ENCODE measurements at regions not wholly inside any gene's neighbourhood (a gene's known extent, or its start where the extent isn't known, plus 50 kb on each side); places are given as distances from the start of the nearest gene placed in this dataset.

DNA sequence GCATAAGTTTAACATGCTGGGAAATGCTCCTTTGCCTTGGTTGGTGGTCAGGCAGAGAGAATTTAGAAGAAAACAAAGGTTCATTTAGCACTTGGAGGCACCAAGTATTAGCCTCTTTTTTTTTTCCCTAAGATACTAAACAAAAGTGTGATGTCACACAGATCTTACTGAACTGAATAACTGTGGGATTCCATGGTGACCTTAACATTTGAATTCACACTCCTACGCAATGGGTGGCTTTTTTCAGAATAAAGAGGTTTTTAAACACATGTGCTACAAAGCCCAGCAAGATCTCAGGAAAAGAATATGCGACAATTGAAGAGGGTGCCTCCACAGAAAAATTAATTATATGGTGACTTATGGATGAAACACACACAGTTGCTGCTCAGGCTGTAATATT is 133.4 kb upstream of the ABCB5 start (continued):
- TF ChIP-seq, protein P1, sequence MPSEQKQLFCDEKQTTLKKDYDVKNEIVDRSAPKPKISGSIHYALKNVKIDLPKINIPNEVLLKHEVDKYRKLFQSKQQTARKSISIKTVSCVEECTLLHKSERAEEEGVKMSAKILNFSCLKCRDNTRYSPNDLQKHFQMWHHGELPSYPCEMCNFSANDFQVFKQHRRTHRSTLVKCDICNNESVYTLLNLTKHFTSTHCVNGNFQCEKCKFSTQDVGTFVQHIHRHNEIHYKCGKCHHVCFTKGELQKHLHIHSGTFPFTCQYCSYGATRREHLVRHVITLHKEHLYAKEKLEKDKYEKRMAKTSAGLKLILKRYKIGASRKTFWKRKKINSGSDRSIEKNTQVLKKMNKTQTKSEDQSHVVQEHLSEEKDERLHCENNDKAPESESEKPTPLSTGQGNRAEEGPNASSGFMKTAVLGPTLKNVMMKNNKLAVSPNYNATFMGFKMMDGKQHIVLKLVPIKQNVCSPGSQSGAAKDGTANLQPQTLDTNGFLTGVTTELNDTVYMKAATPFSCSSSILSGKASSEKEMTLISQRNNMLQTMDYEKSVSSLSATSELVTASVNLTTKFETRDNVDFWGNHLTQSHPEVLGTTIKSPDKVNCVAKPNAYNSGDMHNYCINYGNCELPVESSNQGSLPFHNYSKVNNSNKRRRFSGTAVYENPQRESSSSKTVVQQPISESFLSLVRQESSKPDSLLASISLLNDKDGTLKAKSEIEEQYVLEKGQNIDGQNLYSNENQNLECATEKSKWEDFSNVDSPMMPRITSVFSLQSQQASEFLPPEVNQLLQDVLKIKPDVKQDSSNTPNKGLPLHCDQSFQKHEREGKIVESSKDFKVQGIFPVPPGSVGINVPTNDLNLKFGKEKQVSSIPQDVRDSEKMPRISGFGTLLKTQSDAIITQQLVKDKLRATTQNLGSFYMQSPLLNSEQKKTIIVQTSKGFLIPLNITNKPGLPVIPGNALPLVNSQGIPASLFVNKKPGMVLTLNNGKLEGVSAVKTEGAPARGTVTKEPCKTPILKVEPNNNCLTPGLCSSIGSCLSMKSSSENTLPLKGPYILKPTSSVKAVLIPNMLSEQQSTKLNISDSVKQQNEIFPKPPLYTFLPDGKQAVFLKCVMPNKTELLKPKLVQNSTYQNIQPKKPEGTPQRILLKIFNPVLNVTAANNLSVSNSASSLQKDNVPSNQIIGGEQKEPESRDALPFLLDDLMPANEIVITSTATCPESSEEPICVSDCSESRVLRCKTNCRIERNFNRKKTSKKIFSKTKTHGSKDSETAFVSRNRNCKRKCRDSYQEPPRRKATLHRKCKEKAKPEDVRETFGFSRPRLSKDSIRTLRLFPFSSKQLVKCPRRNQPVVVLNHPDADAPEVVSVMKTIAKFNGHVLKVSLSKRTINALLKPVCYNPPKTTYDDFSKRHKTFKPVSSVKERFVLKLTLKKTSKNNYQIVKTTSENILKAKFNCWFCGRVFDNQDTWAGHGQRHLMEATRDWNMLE (tag by site-specific recombination; conservative IDR thresholded peaks at IDR 0.05; ENCODE audit: low read depth) = no peak

DNA sequence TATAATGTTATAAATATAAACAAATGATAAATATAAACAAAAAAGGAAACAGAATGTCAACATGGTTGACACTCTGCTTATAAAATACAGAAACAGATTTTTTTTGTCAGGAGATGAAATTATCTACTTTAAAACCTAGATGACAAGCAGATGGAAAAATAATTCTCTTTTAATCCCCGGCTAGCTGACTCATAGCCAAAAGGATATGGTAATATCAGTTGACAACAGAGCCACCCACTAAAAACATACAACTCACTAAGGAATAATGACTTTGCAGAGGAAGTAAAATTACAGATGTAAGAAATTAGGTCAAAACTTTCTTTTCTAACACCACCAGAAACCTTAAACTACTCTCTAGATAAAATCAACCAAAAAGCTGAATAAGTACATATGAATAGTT is 131.1 kb upstream of the ABCB5 start:
- Histone ChIP-seq H3K36me3 (ENCODE audit: control insufficient read depth in 2 of 2, insufficient read depth in 1 of 2, low read length in 2 of 2) (no peaks in the 10 kb centered on the region), H3K4me3 (ENCODE audit: low read depth, low read length) (no peak overlapping the region), H3K27ac (ENCODE audit: extremely low read depth, low read depth, low read length) (no peak overlapping the region), H3K9me3 (ENCODE audit: control insufficient read depth, insufficient read depth, low read depth, low read length) (no peaks in the 10 kb centered on the region), H3K4me1 (ENCODE audit: control insufficient read depth, insufficient read depth, low read length) (no peaks in the 10 kb centered on the region)
- POLR2A ChIA-PET = no interaction called here
- CTCF ChIA-PET = no interaction called here
- TF ChIP-seq, protein P2, sequence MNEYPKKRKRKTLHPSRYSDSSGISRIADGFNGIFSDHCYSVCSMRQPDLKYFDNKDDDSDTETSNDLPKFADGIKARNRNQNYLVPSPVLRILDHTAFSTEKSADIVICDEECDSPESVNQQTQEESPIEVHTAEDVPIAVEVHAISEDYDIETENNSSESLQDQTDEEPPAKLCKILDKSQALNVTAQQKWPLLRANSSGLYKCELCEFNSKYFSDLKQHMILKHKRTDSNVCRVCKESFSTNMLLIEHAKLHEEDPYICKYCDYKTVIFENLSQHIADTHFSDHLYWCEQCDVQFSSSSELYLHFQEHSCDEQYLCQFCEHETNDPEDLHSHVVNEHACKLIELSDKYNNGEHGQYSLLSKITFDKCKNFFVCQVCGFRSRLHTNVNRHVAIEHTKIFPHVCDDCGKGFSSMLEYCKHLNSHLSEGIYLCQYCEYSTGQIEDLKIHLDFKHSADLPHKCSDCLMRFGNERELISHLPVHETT (tag by site-specific recombination; IDR thresholded peaks at IDR 0.05) = no peak
- TF ChIP-seq ZNF791 (tag by site-specific recombination; IDR thresholded peaks at IDR 0.05) (no peak), HOXC10 (CRISPR knock-in tag; IDR thresholded peaks at IDR 0.05) (no peak), OSR2 (tag by site-specific recombination; IDR thresholded peaks at IDR 0.05) (no peak), ZNF571 (tag by site-specific recombination; IDR thresholded peaks at IDR 0.05) (no peak), ZNF341 (tag by site-specific recombination; IDR thresholded peaks at IDR 0.05; ENCODE audit: low read depth) (no peak), KLF9 (tag by site-specific recombination; IDR thresholded peaks at IDR 0.05; ENCODE audit: low read depth) (no peak), ZBTB20 (tag by site-specific recombination; IDR thresholded peaks at IDR 0.05) (no peak), ZNF394 (tag by site-specific recombination; IDR thresholded peaks at IDR 0.05; ENCODE audit: borderline replicate concordance) (no peak), ZNF670 (tag by site-specific recombination; IDR thresholded peaks at IDR 0.05; ENCODE audit: low read depth) (no peak), ZNF404 (tag by site-specific recombination; IDR thresholded peaks at IDR 0.05) (no peak), ZNF830 (tag by site-specific recombination; IDR thresholded peaks at IDR 0.05; ENCODE audit: low read depth) (no peak), SP3 (tag by site-specific recombination; IDR thresholded peaks at IDR 0.05) (no peak)
- TF ChIP-seq, protein P3, sequence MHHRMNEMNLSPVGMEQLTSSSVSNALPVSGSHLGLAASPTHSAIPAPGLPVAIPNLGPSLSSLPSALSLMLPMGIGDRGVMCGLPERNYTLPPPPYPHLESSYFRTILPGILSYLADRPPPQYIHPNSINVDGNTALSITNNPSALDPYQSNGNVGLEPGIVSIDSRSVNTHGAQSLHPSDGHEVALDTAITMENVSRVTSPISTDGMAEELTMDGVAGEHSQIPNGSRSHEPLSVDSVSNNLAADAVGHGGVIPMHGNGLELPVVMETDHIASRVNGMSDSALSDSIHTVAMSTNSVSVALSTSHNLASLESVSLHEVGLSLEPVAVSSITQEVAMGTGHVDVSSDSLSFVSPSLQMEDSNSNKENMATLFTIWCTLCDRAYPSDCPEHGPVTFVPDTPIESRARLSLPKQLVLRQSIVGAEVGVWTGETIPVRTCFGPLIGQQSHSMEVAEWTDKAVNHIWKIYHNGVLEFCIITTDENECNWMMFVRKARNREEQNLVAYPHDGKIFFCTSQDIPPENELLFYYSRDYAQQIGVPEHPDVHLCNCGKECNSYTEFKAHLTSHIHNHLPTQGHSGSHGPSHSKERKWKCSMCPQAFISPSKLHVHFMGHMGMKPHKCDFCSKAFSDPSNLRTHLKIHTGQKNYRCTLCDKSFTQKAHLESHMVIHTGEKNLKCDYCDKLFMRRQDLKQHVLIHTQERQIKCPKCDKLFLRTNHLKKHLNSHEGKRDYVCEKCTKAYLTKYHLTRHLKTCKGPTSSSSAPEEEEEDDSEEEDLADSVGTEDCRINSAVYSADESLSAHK (tag by site-specific recombination; IDR thresholded peaks at IDR 0.05) = no peak
- TF ChIP-seq, protein P4, sequence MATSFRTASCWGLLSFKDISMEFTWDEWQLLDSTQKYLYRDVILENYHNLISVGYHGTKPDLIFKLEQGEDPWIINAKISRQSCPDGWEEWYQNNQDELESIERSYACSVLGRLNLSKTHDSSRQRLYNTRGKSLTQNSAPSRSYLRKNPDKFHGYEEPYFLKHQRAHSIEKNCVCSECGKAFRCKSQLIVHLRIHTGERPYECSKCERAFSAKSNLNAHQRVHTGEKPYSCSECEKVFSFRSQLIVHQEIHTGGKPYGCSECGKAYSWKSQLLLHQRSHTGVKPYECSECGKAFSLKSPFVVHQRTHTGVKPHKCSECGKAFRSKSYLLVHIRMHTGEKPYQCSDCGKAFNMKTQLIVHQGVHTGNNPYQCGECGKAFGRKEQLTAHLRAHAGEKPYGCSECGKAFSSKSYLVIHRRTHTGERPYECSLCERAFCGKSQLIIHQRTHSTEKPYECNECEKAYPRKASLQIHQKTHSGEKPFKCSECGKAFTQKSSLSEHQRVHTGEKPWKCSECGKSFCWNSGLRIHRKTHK (tag by site-specific recombination; IDR thresholded peaks at IDR 0.05) = no peak
- TF ChIP-seq, protein P5, sequence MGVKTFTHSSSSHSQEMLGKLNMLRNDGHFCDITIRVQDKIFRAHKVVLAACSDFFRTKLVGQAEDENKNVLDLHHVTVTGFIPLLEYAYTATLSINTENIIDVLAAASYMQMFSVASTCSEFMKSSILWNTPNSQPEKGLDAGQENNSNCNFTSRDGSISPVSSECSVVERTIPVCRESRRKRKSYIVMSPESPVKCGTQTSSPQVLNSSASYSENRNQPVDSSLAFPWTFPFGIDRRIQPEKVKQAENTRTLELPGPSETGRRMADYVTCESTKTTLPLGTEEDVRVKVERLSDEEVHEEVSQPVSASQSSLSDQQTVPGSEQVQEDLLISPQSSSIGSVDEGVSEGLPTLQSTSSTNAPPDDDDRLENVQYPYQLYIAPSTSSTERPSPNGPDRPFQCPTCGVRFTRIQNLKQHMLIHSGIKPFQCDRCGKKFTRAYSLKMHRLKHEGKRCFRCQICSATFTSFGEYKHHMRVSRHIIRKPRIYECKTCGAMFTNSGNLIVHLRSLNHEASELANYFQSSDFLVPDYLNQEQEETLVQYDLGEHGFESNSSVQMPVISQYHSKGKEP (tag by site-specific recombination; IDR thresholded peaks at IDR 0.05) = no peak
- TF ChIP-seq, protein P6, sequence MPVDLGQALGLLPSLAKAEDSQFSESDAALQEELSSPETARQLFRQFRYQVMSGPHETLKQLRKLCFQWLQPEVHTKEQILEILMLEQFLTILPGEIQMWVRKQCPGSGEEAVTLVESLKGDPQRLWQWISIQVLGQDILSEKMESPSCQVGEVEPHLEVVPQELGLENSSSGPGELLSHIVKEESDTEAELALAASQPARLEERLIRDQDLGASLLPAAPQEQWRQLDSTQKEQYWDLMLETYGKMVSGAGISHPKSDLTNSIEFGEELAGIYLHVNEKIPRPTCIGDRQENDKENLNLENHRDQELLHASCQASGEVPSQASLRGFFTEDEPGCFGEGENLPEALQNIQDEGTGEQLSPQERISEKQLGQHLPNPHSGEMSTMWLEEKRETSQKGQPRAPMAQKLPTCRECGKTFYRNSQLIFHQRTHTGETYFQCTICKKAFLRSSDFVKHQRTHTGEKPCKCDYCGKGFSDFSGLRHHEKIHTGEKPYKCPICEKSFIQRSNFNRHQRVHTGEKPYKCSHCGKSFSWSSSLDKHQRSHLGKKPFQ (tag by site-specific recombination; IDR thresholded peaks at IDR 0.05) = no peak
- TF ChIP-seq, protein P7, sequence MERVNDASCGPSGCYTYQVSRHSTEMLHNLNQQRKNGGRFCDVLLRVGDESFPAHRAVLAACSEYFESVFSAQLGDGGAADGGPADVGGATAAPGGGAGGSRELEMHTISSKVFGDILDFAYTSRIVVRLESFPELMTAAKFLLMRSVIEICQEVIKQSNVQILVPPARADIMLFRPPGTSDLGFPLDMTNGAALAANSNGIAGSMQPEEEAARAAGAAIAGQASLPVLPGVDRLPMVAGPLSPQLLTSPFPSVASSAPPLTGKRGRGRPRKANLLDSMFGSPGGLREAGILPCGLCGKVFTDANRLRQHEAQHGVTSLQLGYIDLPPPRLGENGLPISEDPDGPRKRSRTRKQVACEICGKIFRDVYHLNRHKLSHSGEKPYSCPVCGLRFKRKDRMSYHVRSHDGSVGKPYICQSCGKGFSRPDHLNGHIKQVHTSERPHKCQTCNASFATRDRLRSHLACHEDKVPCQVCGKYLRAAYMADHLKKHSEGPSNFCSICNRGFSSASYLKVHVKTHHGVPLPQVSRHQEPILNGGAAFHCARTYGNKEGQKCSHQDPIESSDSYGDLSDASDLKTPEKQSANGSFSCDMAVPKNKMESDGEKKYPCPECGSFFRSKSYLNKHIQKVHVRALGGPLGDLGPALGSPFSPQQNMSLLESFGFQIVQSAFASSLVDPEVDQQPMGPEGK (tag by site-specific recombination; IDR thresholded peaks at IDR 0.05) = no peak
